Omental fat pad (tissue), 3 donors: ENCODE measurements at regions not wholly inside any gene's neighbourhood (a gene's known extent, or its start where the extent isn't known, plus 50 kb on each side); places are given as distances from the start of the nearest gene placed in this dataset.

Experiments used
- ATAC-seq: fragments of 150-250 bp; one replicate; pipeline ENCODE4 v1.9.1; 2016; ENCODE audit warnings: mild to moderate bottlenecking, moderate library complexity; ENCODE audit not compliant: low FRiP score
- DNase-seq: peaks from one replicate; pipeline ENCODE4 v3.0.0-alpha.2; 2019; ENCODE audit warnings: low spot score
- CTCF ChIP-seq, 3 donors: fragments of 450-650 bp; IDR thresholded peaks; one replicate each; pipeline ENCODE4 v1.5.1; 2016 to 2017; ENCODE audit warnings: antibody characterized with exemption in 3 of 3, mild to moderate bottlenecking in 3 of 3, moderate library complexity in 2 of 3

- DNase-seq (no peak), ATAC-seq (no peak)
- no peak for TF ChIP-seq CTCF (IDR thresholded peaks at IDR 0.05)
Measured at GRCh38 chr13:74662905-74663304, 528.7 kb upstream of the KLF12 start.

- no peak for DNase-seq
- TF ChIP-seq CTCF (IDR thresholded peaks at IDR 0.05) = no peak
- ATAC-seq = no peak
Measured at GRCh38 chr13:74661851-74662250, 527.6 kb upstream of the KLF12 start.

DNA sequence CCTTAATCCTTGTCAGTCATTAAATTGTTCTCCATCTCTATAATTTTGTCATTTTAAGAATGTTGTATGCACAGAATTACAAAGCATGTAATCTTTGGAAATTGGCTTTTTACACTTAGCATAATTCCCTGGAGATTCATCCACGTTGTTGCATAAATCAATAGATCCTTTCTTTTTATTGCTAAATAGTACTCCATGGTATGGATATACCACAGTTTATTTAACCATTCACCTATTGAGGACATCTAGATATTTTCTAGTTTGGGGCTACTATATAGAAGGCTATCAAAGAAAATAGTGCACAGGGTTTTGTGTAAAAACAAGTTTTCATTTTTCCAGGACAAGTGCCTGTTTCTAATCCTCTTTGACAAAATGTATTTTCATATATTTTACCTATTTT lies 523.6 kb upstream of the KLF12 start:
- no peak for ATAC-seq
- TF ChIP-seq CTCF (IDR thresholded peaks at IDR 0.05) = no peak
- DNase-seq = no peak

GRCh38 chr13:74651121-74651520 lies 516.9 kb upstream of the KLF12 start:
- no peak for TF ChIP-seq CTCF (IDR thresholded peaks at IDR 0.05)
- ATAC-seq (no peak), DNase-seq (no peak)

DNA sequence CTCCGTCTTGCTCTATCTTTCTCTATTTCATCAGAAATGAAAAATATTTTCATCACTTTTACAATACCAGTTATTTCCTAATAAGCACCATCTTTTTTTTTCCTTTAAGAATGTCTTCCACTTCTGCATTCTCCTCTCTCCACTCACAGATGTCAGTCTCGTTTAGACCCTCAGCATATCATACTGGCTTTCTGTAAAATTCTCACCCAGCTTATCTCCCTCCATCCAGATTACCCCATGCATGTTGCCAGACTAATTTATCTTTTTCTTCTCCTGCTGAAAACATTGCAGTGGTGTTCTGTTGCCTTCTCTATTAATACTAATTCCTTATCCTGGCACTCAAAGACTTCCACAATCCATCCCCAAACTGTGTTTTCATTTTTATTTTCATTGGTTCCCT lies 513.8 kb upstream of the KLF12 start:
- TF ChIP-seq CTCF (IDR thresholded peaks at IDR 0.05) = no peak
- no peak for DNase-seq
- no peak for ATAC-seq

DNA sequence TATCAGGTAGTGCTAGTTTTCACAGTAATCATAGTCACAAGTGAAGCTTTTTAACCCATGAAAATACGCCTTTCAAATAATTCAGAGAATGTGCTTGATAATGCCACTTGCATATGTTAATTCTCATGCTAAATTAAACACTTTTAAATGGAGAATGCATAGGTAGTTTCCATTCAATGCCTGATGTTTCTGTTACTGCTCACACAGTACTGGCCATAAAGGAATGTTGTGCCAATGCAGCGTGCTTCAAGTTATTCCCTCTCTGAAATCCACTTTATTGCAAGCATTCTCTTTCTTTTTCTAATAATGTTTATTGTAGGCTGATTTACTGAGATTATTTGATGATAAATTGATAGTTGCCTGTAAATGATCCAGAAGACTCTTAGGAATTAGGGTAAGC lies 513.0 kb upstream of the KLF12 start:
- DNase-seq (no peak), ATAC-seq (no peak)
- TF ChIP-seq CTCF (IDR thresholded peaks at IDR 0.05) = no peak

DNA sequence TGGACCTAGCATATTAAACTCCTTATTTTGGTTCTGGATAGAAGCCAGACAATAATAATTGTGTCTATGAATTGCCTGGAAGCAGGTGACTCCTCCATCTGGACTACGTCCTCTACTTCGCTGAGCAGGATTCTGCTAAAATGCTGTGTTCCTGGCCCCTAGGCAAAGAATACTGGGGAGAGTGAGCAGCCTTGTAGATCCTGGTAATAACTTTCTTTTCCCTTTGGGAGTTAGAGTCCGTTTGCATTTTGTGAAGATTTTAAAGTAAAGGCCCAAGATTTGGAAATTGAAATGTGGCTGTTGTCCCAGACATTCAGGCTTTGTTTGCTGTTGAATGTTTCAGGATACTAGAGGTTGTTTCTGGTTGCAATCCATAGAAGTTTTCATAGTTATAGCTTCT lies 511.9 kb upstream of the KLF12 start:
- TF ChIP-seq CTCF (IDR thresholded peaks at IDR 0.05) = no peak
- DNase-seq (no peak), ATAC-seq (no peak)
